NOMO-1 treated with dmso at 0.1 percent for 144 hours (cell line): ENCODE measurements at regions not wholly inside any gene's neighbourhood (a gene's known extent, or its start where the extent isn't known, plus 50 kb on each side); places are given as distances from the start of the nearest gene placed in this dataset.
A peak's percentile ranks its signal among the peaks of the same experiment; 100 is the strongest.

Experiments
- DNase-seq: peaks from one replicate; lab custom pipeline; 2025; ENCODE audit not compliant: unreplicated experiment; lab: John Stamatoyannopoulos, UW

- DNase-seq: no peak
These were observed 69.0 kb upstream of the THY1 start for GRCh38 chr11:119491753-119492510.

- DNase-seq: no peak
These were observed 67.5 kb upstream of the THY1 start for GRCh38 chr11:119490253-119491006.

GRCh38 chr11:119489087-119489486 lies 66.1 kb upstream of the THY1 start:
- no peak for DNase-seq

DNA sequence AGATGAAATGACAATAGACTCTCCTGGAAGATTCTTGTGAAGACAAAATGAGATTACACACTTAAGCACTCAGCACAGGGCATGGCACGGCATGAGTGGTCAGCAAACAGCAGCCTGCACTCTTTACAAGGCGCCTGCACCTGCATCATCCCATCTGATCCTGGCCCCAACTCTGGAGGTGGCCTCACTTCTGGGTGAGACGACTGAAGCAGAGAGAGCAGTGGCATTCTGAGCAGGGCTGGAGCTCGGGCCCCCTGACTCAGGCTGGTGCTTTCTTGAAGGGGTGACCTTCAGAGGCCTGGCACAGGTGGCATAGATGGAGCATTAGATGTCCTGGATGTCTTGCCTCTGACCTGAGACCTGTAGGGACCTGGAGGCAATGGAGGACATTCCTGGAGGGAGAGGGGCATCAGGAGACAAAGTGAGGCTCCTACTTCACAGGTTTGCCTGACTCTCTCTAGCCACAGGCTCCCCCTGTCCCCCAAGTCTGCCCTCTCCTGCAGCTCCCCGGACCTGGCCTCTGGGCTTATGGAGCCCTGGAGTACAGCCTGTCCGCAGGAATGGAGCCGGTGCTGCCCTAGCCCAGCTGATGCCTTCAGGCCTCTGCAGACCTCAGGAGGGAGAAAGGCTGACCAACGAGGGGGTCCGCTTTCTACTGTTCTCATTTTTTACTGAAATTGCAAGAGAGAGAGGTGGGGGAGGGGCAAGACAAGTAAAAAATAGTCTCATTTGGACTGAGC lies 65.5 kb upstream of the THY1 start:
- DNase-seq: no peak

GRCh38 chr11:119486691-119487259 lies 63.8 kb upstream of the THY1 start:
- no peak for DNase-seq

DNA sequence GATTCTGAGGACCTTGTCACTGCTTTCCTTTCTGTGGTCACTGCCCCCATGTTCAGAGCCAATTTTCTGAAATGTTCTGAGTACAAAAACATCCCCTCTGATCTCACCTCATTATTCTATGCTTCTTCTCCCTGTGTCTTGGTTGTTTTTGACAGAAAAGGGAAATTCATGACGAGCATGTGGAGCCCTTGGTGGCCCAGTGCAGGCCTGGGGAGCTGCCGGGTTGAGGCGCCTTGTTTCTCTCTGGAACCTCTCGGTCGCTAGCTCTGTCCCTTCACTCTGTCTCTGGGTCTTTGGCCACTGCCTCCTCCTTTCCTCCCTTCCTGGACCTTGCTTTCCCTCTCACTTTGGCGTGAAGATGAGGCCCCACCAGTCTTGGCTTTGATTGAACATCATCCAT lies 63.0 kb upstream of the THY1 start:
- DNase-seq: no peak

GRCh38 chr11:119484741-119485605 lies 62.0 kb upstream of the THY1 start:
- no peak for DNase-seq

GRCh38 chr11:119483881-119484371 lies 61.0 kb upstream of the THY1 start:
- DNase-seq: no peak

GRCh38 chr11:119483341-119483880 lies 60.4 kb upstream of the THY1 start:
- no peak for DNase-seq

- DNase-seq: no peak
These were observed 59.6 kb upstream of the THY1 start for GRCh38 chr11:119482521-119483011.

DNA sequence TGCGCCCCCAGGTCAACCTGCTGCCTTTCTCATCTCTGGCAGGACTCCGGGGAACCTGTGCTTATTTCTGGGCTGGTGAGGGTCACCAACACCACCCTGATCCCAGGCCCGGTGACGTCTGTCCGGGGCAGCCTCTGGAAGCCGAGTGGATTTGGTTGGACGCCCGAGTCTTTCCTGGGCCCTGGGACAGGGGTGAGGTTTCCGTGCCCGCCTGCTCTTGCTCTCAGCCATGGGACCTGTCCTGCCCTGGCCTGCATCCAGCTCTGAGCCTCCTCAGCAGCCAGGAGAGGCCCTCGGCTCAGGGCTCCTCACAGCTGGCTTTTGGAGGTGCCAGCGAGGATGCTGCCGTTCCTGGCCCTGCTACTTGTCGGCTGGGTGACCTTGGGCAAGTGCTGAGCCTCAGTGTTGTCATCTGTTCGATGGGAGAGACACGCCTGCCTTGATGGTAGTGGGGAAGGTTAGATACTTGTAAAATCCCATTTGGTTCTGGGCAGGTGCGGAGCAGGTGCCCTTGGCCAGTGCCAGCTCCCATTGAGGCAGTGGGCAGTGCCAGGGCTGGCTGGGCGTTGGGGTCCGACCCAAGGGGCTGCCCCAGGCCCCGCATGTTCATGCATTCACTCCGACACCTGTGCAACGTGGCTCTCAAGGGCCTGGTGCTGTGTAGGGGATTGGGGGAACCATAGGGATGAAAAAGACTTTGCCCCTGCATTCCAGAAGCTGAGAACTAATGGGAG lies 58.9 kb upstream of the THY1 start:
- DNase-seq: no peak

DNA sequence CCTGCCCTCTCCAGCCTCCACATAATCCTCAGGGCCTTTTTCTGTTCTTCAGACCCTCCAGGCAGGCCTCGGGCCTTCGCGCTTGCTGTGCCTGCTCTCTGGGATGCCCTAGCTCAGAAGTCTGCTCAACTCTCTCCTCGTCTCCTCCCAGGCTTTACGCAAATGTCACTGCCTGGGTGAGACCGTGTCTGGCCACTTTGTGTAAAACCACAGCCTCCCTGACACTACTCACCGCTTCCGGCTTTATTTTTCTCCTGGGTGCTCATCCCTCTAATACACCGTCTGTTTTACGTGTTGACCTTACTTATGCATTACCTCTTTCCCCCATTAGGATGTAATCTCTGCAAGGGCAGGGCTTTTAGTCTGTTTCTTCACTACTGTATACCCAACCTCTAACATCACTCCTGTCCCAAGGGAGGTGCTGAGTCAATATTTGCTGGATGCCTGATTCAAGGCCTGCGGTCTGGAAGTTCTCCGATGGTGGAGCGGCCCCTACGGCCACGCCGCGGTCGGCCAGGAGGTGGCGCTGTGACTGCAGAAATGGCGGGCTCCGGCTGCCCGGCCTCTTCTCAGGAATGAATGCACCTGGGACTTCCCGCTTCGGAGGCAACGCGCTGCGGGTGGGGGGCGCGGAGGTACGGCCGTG lies 58.2 kb upstream of the THY1 start:
- peak; percentile 14 for DNase-seq

DNA sequence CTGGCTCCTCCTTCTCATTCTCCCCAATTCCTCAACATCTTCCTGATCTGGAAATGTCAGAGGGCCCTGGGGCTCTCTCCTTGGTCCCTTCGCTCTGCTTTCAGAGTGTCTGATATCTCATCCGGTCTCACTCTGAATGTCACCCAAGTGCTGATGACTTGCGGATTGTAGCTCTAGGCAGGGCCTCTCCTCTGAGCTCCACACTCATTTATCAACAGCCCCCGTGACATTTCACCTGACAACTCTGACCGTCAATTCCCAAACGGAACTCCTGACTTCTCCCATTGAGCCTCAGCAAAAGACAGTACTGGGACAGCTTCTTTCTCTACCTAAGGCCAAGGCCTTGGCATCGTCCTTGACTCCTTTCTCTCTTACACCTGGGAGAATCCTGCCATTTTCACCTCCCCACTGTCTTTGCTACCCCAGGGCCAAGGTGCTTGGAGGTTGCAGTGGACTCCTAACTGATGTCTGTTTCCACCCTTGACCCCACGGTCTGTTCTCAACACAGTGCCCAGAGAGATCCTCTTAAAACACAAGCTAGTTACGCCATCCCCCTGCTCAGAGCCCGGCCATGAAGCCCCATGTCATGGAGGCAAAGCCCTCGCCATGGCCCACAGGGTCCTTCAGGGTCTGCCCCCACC lies 57.5 kb upstream of the THY1 start:
- DNase-seq: no peak

DNA sequence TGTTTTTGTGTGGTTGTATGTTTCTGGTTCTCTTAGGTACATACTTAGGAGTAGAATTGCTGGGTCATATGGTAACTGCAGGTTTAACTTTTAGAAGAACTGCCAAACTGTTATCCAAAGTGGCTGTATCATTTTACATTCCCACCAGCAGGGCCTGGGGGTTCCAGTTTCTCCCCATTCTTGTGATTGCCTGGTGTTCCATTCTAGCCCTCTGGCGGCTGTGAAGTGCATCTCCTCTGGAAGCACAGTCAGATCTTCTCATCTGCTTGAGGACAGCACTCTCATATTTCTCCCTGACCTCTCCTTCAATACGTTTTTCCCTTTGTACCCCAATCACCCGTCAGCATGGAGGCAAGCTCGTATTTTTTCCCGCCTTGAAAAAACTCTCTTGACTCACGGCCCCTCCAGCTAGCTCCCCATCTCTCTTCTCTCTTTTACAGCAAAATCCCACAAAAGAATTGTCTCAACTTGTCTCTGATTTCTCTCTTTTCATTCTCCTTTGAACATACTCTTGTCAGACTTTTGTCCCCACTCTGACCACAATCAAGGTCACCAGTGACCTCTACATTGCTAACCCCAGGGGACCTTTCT lies 56.8 kb upstream of the THY1 start:
- no peak for DNase-seq

DNA sequence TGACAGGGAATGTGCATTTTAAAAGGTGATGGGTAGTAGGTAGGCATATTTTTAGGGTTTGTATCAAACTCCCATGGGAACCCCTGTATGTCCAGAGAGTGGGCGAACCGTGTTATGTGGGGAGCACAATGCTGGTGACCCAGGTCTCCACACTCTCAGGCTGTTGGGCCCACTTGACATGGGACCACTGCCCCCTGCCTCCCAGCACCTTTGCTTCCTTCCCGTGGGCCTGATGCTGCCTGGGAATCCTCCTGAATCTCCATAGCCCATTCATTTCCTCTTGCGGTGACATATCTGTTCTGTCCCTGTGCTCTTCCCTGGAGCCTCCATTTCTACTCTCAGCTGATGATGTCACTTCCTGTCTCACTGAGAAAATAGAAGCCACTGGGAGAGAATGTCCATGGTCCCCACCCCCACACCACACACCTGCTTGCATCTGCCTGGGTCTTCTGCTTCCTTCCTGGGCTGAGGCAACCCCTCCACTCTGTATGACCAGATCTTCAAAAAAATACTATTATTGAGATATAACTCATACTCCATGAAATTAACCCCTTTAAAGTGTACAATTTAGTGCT lies 55.8 kb upstream of the THY1 start:
- DNase-seq: no peak

DNA sequence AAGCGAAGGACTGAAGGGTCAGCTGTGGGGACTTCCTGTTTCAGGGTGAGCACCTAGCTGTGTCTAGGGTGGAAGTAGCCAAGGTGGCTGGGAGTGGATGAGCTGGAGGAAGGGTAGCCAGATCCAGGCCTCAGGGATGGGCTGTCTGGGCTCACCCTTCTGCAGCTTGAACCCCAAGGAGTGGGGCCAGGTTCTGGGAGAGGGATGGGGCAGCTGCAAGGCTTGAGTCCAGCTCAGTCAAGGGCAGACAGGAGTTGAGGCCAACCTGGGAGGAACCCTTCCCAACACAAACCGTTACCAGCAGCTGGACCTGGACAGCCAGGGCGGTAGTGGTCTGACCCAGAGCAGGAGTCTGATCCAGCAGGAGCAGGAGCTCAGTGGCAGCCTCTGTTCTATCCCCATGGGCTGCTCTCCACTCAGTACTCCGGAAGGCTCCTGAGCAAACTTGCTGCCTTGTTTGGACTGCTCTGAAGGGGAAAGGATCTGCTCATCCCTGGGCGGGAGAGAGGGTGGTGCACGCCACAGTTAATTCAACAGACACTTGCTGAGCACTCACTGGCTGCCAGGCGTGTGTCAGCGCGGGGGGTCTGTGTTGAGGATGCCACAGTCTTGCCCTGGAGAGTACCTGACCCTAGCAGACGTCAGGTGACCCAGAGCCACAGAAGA lies 53.8 kb upstream of the THY1 start:
- no peak for DNase-seq

DNA sequence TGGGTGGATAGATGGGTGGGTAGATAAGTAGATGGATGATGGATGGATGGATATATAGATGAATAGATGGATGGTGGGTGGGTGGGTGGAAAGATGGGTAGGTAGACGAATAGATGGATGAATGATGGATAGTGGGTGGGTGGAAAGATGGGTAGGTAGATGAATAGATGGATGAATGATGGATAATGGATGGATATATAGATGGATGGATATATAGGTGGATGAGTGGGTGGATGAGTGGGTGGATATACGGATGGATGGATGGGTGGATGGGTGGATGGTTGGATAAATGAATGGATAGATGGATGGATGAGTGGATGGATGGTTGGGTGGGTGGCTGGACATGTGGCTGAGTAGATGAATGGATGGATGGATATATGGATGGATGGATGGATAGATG lies 53.1 kb upstream of the THY1 start:
- no peak for DNase-seq
